ENCODE measurements at regions not wholly inside any gene's neighbourhood (a gene's known extent, or its start where the extent isn't known, plus 50 kb on each side); places are given as distances from the start of the nearest gene placed in this dataset.

- no peak for DNase-seq (ENCODE audit: low read depth in 2 of 2)
- Histone ChIP-seq H3K4me1 (ENCODE audit: control insufficient read depth, extremely low read depth, insufficient read depth, low read length) (peaks cover 19% of the 10 kb centered on the region), H3K4me2 (ENCODE audit: extremely low read depth, insufficient read depth, low read length) (no peak overlapping the region), H3K9me3 (ENCODE audit: control insufficient read depth, insufficient read depth, low read depth, low read length) (no peaks in the 10 kb centered on the region), H3K27ac (ENCODE audit: insufficient read depth, low read length) (no peak overlapping the region), H3K27me3 (ENCODE audit: control insufficient read depth, insufficient read depth, low read length) (no peaks in the 10 kb centered on the region), H3K36me3 (ENCODE audit: control insufficient read depth, insufficient read depth, low read length) (no peaks in the 10 kb centered on the region), H3K9ac (ENCODE audit: insufficient read depth, low read length) (no peak overlapping the region), H3K4me3 (replicated peaks in 1 of 4; ENCODE audit: control extremely low read depth in 1 of 4, insufficient read depth in 1 of 4, low read depth in 3 of 4, low read length in 4 of 4) (no peak overlapping the region), H2AFZ (ENCODE audit: low read length) (no peak overlapping the region), H3K79me2 (ENCODE audit: control insufficient read depth, insufficient read depth, low read length) (no peaks in the 10 kb centered on the region), H4K20me1 (ENCODE audit: control insufficient read depth, extremely low read depth, insufficient read depth, low read length) (no peaks in the 10 kb centered on the region)
- TF ChIP-seq, protein P1, sequence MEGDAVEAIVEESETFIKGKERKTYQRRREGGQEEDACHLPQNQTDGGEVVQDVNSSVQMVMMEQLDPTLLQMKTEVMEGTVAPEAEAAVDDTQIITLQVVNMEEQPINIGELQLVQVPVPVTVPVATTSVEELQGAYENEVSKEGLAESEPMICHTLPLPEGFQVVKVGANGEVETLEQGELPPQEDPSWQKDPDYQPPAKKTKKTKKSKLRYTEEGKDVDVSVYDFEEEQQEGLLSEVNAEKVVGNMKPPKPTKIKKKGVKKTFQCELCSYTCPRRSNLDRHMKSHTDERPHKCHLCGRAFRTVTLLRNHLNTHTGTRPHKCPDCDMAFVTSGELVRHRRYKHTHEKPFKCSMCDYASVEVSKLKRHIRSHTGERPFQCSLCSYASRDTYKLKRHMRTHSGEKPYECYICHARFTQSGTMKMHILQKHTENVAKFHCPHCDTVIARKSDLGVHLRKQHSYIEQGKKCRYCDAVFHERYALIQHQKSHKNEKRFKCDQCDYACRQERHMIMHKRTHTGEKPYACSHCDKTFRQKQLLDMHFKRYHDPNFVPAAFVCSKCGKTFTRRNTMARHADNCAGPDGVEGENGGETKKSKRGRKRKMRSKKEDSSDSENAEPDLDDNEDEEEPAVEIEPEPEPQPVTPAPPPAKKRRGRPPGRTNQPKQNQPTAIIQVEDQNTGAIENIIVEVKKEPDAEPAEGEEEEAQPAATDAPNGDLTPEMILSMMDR (conservative IDR thresholded peaks at IDR 0.05 in 1 of 2, IDR thresholded peaks at IDR 0.05 in 1 of 2; ENCODE audit: low read depth in 1 of 2, low read length in 2 of 2) = no peak
- no peak for TF ChIP-seq EZH2 (IDR thresholded peaks at IDR 0.05; ENCODE audit: low read length, missing control alignments)
These were observed 97.6 kb upstream of the SERP2 start for GRCh38 chr13:44276061-44276460.

- no peak overlapping the region for H2AFZ ChIP-seq (ENCODE audit: low read length)
- no peaks in the 10 kb centered on the region for H3K36me3 ChIP-seq (ENCODE audit: control insufficient read depth, insufficient read depth, low read length)
- no peak overlapping the region for H3K4me3 ChIP-seq (replicated peaks in 1 of 4; ENCODE audit: control extremely low read depth in 1 of 4, insufficient read depth in 1 of 4, low read depth in 3 of 4, low read length in 4 of 4)
- peaks cover 10% of the 10 kb centered on the region for H3K4me1 ChIP-seq (ENCODE audit: control insufficient read depth, extremely low read depth, insufficient read depth, low read length)
- no peak for DNase-seq (ENCODE audit: low read depth in 2 of 2)
- no peak overlapping the region for H3K4me2 ChIP-seq (ENCODE audit: extremely low read depth, insufficient read depth, low read length)
- H3K79me2 ChIP-seq (ENCODE audit: control insufficient read depth, insufficient read depth, low read length) = no peaks in the 10 kb centered on the region
- H3K9ac ChIP-seq (ENCODE audit: insufficient read depth, low read length) = no peak overlapping the region
- no peak overlapping the region for H3K27ac ChIP-seq (ENCODE audit: insufficient read depth, low read length)
- H3K27me3 ChIP-seq (ENCODE audit: control insufficient read depth, insufficient read depth, low read length) = no peaks in the 10 kb centered on the region
- H3K9me3 ChIP-seq (ENCODE audit: control insufficient read depth, insufficient read depth, low read depth, low read length) = no peaks in the 10 kb centered on the region
- TF ChIP-seq, protein P1 (conservative IDR thresholded peaks at IDR 0.05 in 1 of 2, IDR thresholded peaks at IDR 0.05 in 1 of 2; ENCODE audit: low read depth in 1 of 2, low read length in 2 of 2) = no peak
- no peak for TF ChIP-seq EZH2 (IDR thresholded peaks at IDR 0.05; ENCODE audit: low read length, missing control alignments)
- H4K20me1 ChIP-seq (ENCODE audit: control insufficient read depth, extremely low read depth, insufficient read depth, low read length) = no peaks in the 10 kb centered on the region
These were observed 96.2 kb upstream of the SERP2 start for GRCh38 chr13:44277459-44277858.

DNA sequence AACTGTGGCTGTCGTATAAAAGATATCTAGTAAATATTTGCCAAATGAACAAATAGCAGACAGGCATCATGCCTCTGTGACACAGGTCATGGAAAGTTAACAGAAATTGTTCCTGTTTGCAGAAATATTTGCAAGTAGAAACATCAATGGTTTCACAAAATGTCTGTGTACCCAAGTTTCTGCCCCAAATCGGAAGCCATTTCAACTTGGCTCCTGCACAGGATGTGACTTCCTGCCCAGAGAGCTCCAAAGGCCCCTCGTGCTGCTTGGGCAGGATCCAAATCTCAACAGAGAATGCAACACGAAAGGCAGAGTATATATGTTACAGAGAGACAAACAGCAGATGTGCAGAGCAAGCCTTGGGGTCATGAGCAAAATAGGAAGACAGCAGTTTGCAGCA is 95.5 kb upstream of the SERP2 start:
- peak overlapping the region; percentile 44 for H2AFZ ChIP-seq (ENCODE audit: low read length)

More for the DNA sequence above, 95.5 kb upstream of the SERP2 start:
- Histone ChIP-seq H3K4me3 (replicated peaks in 1 of 4; ENCODE audit: control extremely low read depth in 1 of 4, insufficient read depth in 1 of 4, low read depth in 3 of 4, low read length in 4 of 4) (no peak overlapping the region), H3K27me3 (ENCODE audit: control insufficient read depth, insufficient read depth, low read length) (no peaks in the 10 kb centered on the region), H3K79me2 (ENCODE audit: control insufficient read depth, insufficient read depth, low read length) (no peaks in the 10 kb centered on the region), H3K4me2 (ENCODE audit: extremely low read depth, insufficient read depth, low read length) (no peak overlapping the region), H3K27ac (ENCODE audit: insufficient read depth, low read length) (no peak overlapping the region), H3K9ac (ENCODE audit: insufficient read depth, low read length) (no peak overlapping the region), H3K36me3 (ENCODE audit: control insufficient read depth, insufficient read depth, low read length) (no peaks in the 10 kb centered on the region), H3K9me3 (ENCODE audit: control insufficient read depth, insufficient read depth, low read depth, low read length) (no peaks in the 10 kb centered on the region), H4K20me1 (ENCODE audit: control insufficient read depth, extremely low read depth, insufficient read depth, low read length) (no peaks in the 10 kb centered on the region), H3K4me1 (ENCODE audit: control insufficient read depth, extremely low read depth, insufficient read depth, low read length) (peaks cover 10% of the 10 kb centered on the region)
- TF ChIP-seq EZH2 (IDR thresholded peaks at IDR 0.05; ENCODE audit: low read length, missing control alignments) = no peak
- TF ChIP-seq, protein P1 (conservative IDR thresholded peaks at IDR 0.05 in 1 of 2, IDR thresholded peaks at IDR 0.05 in 1 of 2; ENCODE audit: low read depth in 1 of 2, low read length in 2 of 2) = no peak
- DNase-seq (ENCODE audit: low read depth in 2 of 2) = peak in 1 of 2 donors; percentile 45

All from fibroblast of lung (primary cell).